ENCODE measurements at regions not wholly inside any gene's neighbourhood (a gene's known extent, or its start where the extent isn't known, plus 50 kb on each side); places are given as distances from the start of the nearest gene placed in this dataset.

- no peaks in the 10 kb centered on the region for H3K27me3 ChIP-seq (ENCODE audit: insufficient read depth)
- 0 out of 2 replicates have a peak, but pooled peaks cover 6% of the 10 kb centered on the region for H3K9me2 ChIP-seq (ENCODE audit: insufficient read depth)
- Mint-ChIP-seq H3K4me1 (no peaks in the 10 kb centered on the region), H3K4me3 (no peak overlapping the region), H3K9me3 (peaks cover 3% of the 10 kb centered on the region; the same call in 1 of the 3 replicates), H3K36me3 (ENCODE audit: low read depth) (no peaks in the 10 kb centered on the region), H3K27me3 (ENCODE audit: insufficient read depth, low read depth, poor library complexity) (no peaks in the 10 kb centered on the region), H3K27ac (no peak overlapping the region)
- TF ChIP-seq ZNF114 (CRISPR knock-in tag; IDR thresholded peaks at IDR 0.05) (no peak), ZNF331 (CRISPR knock-in tag; IDR thresholded peaks at IDR 0.05; ENCODE audit: low read depth) (no peak), NANOG (IDR thresholded peaks at IDR 0.05; ENCODE audit: borderline replicate concordance) (no peak), JUNB (IDR thresholded peaks at IDR 0.05; ENCODE audit: unreplicated experiment) (no peak), CTCF (conservative IDR thresholded peaks at IDR 0.05; ENCODE audit: low read depth in 2 of 2) (no peak), ZNF462 (CRISPR knock-in tag; IDR thresholded peaks at IDR 0.05) (no peak), STAT1 (IDR thresholded peaks at IDR 0.05; ENCODE audit: unreplicated experiment) (no peak), POLR2AphosphoS5 (IDR thresholded peaks at IDR 0.05; ENCODE audit: low read depth) (no peak), REST (IDR thresholded peaks at IDR 0.05; ENCODE audit: unreplicated experiment) (no peak), ETS1 (IDR thresholded peaks at IDR 0.05) (no peak), CREB1 (CRISPR knock-in tag; IDR thresholded peaks at IDR 0.05; ENCODE audit: low read depth) (no peak), EZH2phosphoT487 (IDR thresholded peaks at IDR 0.05; ENCODE audit: unreplicated experiment) (no peak), EZH2 (IDR thresholded peaks at IDR 0.05; ENCODE audit: low read depth, unreplicated experiment) (no peak)
- no peak overlapping the region for H3K4me2 ChIP-seq
- no peak overlapping the region for H3K4me3 ChIP-seq
- ATAC-seq (no peak), DNase-seq (ENCODE audit: low spot score) (no peak)
- H3K4me1 ChIP-seq (ENCODE audit: insufficient read depth), result no peaks in the 10 kb centered on the region
- no peaks in the 10 kb centered on the region for H3K36me3 ChIP-seq (ENCODE audit: insufficient read depth)
- H3F3A ChIP-seq (replicated peaks; ENCODE audit: low read depth), result no peaks in the 10 kb centered on the region
- H3K79me2 ChIP-seq (replicated peaks; ENCODE audit: insufficient read depth), result no peaks in the 10 kb centered on the region
- no peak overlapping the region for H2AFZ ChIP-seq
- no peak overlapping the region for H3K27ac ChIP-seq (ENCODE audit: low read depth)
- no peaks in the 10 kb centered on the region for H4K20me1 ChIP-seq (replicated peaks; ENCODE audit: insufficient read depth)
These were observed 1589.9 kb downstream of the SLITRK1 start for GRCh38 chr13:82292334-82292733.
